Endothelial cell of umbilical vein (primary cell): ENCODE measurements at regions not wholly inside any gene's neighbourhood (a gene's known extent, or its start where the extent isn't known, plus 50 kb on each side); places are given as distances from the start of the nearest gene placed in this dataset.

Experiments used
- BruUV-seq: library from RNA; stranded (reverse); fragments of 400-500 nt; replicated peaks from 2 replicates; lab custom pipeline; 2021; lab: Mats Ljungman, UMichigan
- CTCF ChIA-PET: fragments of 300-600, 350-600 bp; sonication (Branson Sonifier 250); formaldehyde crosslinking; loops from one replicate; lab custom pipeline; 2021; ENCODE audit warnings: antibody characterized with exemption, inconsistent platforms; lab: Charles Lee
- POLR2A ChIA-PET: fragments of 300-600, 350-600 bp; sonication (Branson Sonifier 250); formaldehyde crosslinking; loops from one replicate; lab custom pipeline; 2021; ENCODE audit warnings: antibody characterized with exemption, inconsistent platforms; lab: Charles Lee
- DNase-seq: peaks from one replicate; pipeline ENCODE4 v3.0.0-alpha.2; 2011; ENCODE audit warnings: low read depth, low spot score
- FAIRE-seq: peaks from 2 replicates; lab custom pipeline; 2011; peaks lifted over from hg19 to GRCh38; lab: Jason Lieb, UNC
- H2AFZ ChIP-seq: 2 replicates; pipeline ENCODE4 v1.6.0; 2012; ENCODE audit warnings: low read depth, low read length, control low read depth, inconsistent platforms
- H3K27ac ChIP-seq: 2 replicates; pipeline ENCODE4 v1.5.1; 2011; ENCODE audit warnings: low read depth, mild to moderate bottlenecking, control low read depth, low read length, moderate library complexity; ENCODE audit not compliant: insufficient read depth
- H3K27me3 ChIP-seq, 2 experiments: 2 replicates each; pipeline versions ENCODE4 v1.6.0 to v1.6.1; 2011; ENCODE audit warnings: low read length in 2 of 2, mixed read lengths in 1 of 2; ENCODE audit not compliant: control insufficient read depth in 2 of 2, insufficient read depth in 2 of 2
- H3K36me3 ChIP-seq, 2 experiments: 2 replicates in 1 of 2; 3 replicates in 1 of 2; pipeline ENCODE4 v1.5.1; 2011; ENCODE audit warnings: low read length in 2 of 2, mild to moderate bottlenecking in 1 of 2, moderate library complexity in 1 of 2; ENCODE audit not compliant: control insufficient read depth in 2 of 2, insufficient read depth in 2 of 2; ENCODE audit errors: extremely low read depth in 1 of 2
- H3K4me1 ChIP-seq: 3 replicates; pipeline ENCODE4 v1.5.1; 2011; ENCODE audit warnings: mild to moderate bottlenecking, low read length; ENCODE audit not compliant: control insufficient read depth, insufficient read depth; ENCODE audit errors: extremely low read depth
- H3K4me2 ChIP-seq: 2 replicates; pipeline ENCODE4 v1.6.1; 2011; ENCODE audit warnings: low read length, control low read depth, mixed read lengths; ENCODE audit not compliant: insufficient read depth
- H3K4me3 ChIP-seq, 3 experiments: fragments of 200-600 bp in 1 of 3; sonication (generic), shearing (Covaris generic) in 1 of 3; replicated peaks in 1 of 3; 2 replicates each; pipeline ENCODE4 v1.5.1; 2011 to 2016; ENCODE audit warnings: control low read depth in 3 of 3, low read length in 3 of 3, mild to moderate bottlenecking in 2 of 3, inconsistent platforms in 1 of 3, low read depth in 1 of 3, moderate library complexity in 1 of 3; ENCODE audit not compliant: insufficient read depth in 1 of 3
- H3K79me2 ChIP-seq: 2 replicates; pipeline ENCODE4 v1.6.0; 2012; ENCODE audit warnings: low read length, inconsistent platforms; ENCODE audit not compliant: control insufficient read depth, insufficient read depth
- H3K9ac ChIP-seq: replicated peaks from 2 replicates; pipeline ENCODE3; 2011; ENCODE audit warnings: low read length, control low read depth; ENCODE audit not compliant: insufficient read depth; ENCODE audit errors: extremely low read depth
- H3K9me1 ChIP-seq: replicated peaks from 3 replicates; pipeline ENCODE4 v1.6.0; 2011; ENCODE audit warnings: mild to moderate bottlenecking, low read length; ENCODE audit not compliant: control insufficient read depth, insufficient read depth; ENCODE audit errors: extremely low read depth
- H3K9me3 ChIP-seq: replicated peaks from 2 replicates; pipeline ENCODE4 v1.5.1; 2012; ENCODE audit warnings: low read length, inconsistent platforms; ENCODE audit not compliant: control insufficient read depth, insufficient read depth
- H4K20me1 ChIP-seq: replicated peaks from 2 replicates; pipeline ENCODE3; 2011; ENCODE audit warnings: mild to moderate bottlenecking, low read length; ENCODE audit not compliant: control insufficient read depth, insufficient read depth; ENCODE audit errors: extremely low read depth
- CTCF ChIP-seq, 2 donors: IDR thresholded peaks; 1 replicate in 1 of 2; 2 replicates in 1 of 2; pipeline ENCODE4 v1.5.1; 2011; ENCODE audit warnings: low read length in 2 of 2, mild to moderate bottlenecking in 2 of 2, moderate library complexity in 2 of 2, control low read depth in 1 of 2, inconsistent platforms in 1 of 2, low read depth in 1 of 2; ENCODE audit not compliant: insufficient read depth in 1 of 2; ENCODE audit errors: extremely low read depth in 1 of 2
- EZH2 ChIP-seq: IDR thresholded peaks from 2 replicates; pipeline ENCODE4 v1.6.1; 2012; ENCODE audit warnings: borderline replicate concordance, low read depth, mild to moderate bottlenecking, moderate library complexity, low read length, inconsistent platforms; ENCODE audit not compliant: severe bottlenecking
- FOS ChIP-seq: IDR thresholded peaks from 2 replicates; pipeline ENCODE4 v1.6.1; 2011; ENCODE audit warnings: mild to moderate bottlenecking, low read length, moderate library complexity, borderline replicate concordance; ENCODE audit not compliant: insufficient read depth
- GATA2 ChIP-seq: IDR thresholded peaks from 2 replicates; pipeline ENCODE4 v1.7.0; 2011; ENCODE audit warnings: low read depth, mild to moderate bottlenecking, moderate library complexity, mixed read lengths, low read length; ENCODE audit not compliant: insufficient read length, insufficient read depth
- JUN ChIP-seq: IDR thresholded peaks from 2 replicates; pipeline ENCODE4 v1.6.1; 2011; ENCODE audit warnings: borderline replicate concordance, low read depth; ENCODE audit not compliant: insufficient read length, insufficient read depth
- MYC ChIP-seq: IDR thresholded peaks from one replicate; pipeline ENCODE4 v1.6.1; 2011; ENCODE audit warnings: mild to moderate bottlenecking, low read depth, low read length
- POLR2A ChIP-seq: IDR thresholded peaks from 2 replicates; pipeline ENCODE4 v1.6.1; 2012; ENCODE audit warnings: low read depth, mild to moderate bottlenecking, control low read depth, low read length
- POLR2AphosphoS5 ChIP-seq: IDR thresholded peaks from 2 replicates; pipeline ENCODE4 v1.6.1; 2012; ENCODE audit warnings: low read depth, mild to moderate bottlenecking, control low read depth, low read length, moderate library complexity; ENCODE audit not compliant: insufficient read depth
- dilution Hi-C: fragments of 300-500 bp; cut with MboI; formaldehyde crosslinking; loops from one replicate; pipeline ENCODE4 v1.15.0; 2019; ENCODE audit warnings: low sequenced_read_pairs; ENCODE audit not compliant: extremely low pct_ligation_motif_present
- intact Hi-C: fragments of 100-400 bp; cut with micrococcal nuclease; formaldehyde crosslinking; loops from one replicate; pipeline ENCODE4 v1.10.0; 2022
- TF ChIP-seq, protein P1 (sequence below): IDR thresholded peaks from 2 replicates; pipeline ENCODE4 v1.6.1; 2011; ENCODE audit not compliant: insufficient read depth, insufficient read length

DNA sequence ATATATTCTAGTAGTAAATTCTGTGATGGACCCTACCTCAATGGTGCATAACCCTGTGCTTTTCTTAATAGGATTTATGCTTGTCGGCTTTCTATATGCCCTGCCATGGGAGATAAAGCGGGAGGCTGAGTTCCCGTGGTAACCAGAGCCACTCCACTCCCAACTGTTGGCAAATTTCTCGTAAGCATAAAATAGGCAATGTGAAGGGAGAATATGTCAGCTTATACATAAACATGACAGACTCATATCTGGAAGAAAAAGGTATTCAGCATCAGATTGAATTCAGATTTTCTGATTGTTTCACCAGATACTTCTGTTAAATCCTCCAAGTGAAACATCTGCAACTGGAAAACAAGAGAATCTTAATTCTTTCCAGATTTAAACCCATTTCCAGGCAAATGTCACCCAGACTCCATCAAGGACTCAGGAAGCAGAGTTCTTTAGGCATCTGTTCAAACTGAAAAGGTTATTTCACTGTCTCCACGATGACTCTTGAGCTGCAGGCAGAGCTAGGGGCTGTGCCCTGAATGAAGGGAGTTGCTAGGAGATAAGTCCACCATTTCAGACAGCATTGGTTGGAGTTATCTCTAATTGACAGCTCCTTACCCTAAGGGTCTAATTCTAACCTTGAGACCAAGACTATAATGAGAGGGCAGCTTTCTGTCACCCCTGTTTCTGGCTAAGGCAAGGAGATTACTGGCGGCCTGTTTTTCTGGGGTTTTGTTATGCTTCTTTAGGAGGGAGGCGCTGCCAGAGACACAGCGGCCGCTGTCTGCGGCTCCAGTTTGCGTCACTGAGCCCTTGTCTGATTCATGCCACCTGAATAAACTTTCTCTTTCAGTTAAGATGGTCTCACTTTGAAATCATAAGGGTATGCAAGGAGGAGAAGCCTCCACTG is 381.3 kb downstream of the SOX11 start:
- Histone ChIP-seq H3K4me2 (no peak overlapping the region), H3K4me1 (no peaks in the 10 kb centered on the region), H3K9me3 (peaks cover 8% of the 10 kb centered on the region), H3K79me2 (no peaks in the 10 kb centered on the region), H3K4me3 (no peak overlapping the region), H4K20me1 (no peaks in the 10 kb centered on the region), H2AFZ (no peak overlapping the region), H3K27ac (no peak overlapping the region), H3K9me1 (no peaks in the 10 kb centered on the region), H3K27me3 (no peaks in the 10 kb centered on the region), H3K9ac (no peak overlapping the region), H3K36me3 (no peaks in the 10 kb centered on the region)
- FAIRE-seq (no peak), DNase-seq (no peak)
- ChIA-PET POLR2A (no interaction called here), CTCF (no interaction called here)
- intact Hi-C loops, result no loop called here
- dilution Hi-C loops, result no loop called here
- no TSS peak for BruUV-seq
- TF ChIP-seq POLR2AphosphoS5, result no peak
- no peak for TF ChIP-seq CTCF (IDR thresholded peaks at IDR 0.05; ENCODE audit: extremely low read depth in 1 of 2, insufficient read depth in 1 of 2, low read depth in 1 of 2, low read length in 2 of 2)
- TF ChIP-seq POLR2A, result no peak
- TF ChIP-seq GATA2, result no peak
- TF ChIP-seq JUN, result no peak
- TF ChIP-seq, protein P1, sequence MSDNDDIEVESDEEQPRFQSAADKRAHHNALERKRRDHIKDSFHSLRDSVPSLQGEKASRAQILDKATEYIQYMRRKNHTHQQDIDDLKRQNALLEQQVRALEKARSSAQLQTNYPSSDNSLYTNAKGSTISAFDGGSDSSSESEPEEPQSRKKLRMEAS, result no peak
- no peak for TF ChIP-seq FOS
- TF ChIP-seq MYC, result no peak
- no peak for TF ChIP-seq EZH2
